NCI-H524 (cell line): ENCODE measurements at regions not wholly inside any gene's neighbourhood (a gene's known extent, or its start where the extent isn't known, plus 50 kb on each side); places are given as distances from the start of the nearest gene placed in this dataset.
A peak's percentile ranks its signal among the peaks of the same experiment; 100 is the strongest.
"Not testable (repeated sequence)": the region's sequence is repeated elsewhere in the genome, so short reads cannot be mapped to it uniquely, and the experiment has no call there.

Experiments
- DNase-seq, 2 experiments: peaks; one replicate each; lab custom pipeline; 2025; lab: John Stamatoyannopoulos, UW

GRCh38 chr12:131616738-131617137 is 94.2 kb upstream of the SFSWAP start:
- no peak for DNase-seq

- DNase-seq, result no peak
Observed at GRCh38 chr12:131617179-131617578, 93.7 kb upstream of the SFSWAP start.

GRCh38 chr12:131617596-131618302 is 93.1 kb upstream of the SFSWAP start:
- no peak for DNase-seq

- DNase-seq, result no peak
Observed at GRCh38 chr12:131618303-131618658, 92.6 kb upstream of the SFSWAP start.

DNA sequence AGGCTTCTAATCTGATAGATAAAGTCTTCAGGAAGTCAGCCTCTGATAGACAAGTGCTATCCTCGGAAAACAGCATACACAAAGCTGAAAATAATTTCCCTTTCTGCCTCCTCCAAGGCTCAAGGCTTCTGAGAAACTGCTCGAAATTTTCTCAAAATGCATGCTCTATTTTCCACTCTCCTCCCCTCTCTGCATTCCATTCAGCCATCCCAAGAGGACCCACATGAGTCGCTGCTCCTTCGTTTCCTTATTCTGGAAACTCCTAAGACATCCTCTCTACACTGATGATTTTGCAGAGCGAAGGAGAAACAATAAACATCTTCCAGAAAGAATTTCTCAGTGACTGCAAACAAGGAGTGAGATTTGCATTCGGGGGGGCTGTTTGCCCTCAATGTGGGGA is 92.2 kb upstream of the SFSWAP start:
- DNase-seq, result no peak

GRCh38 chr12:131619106-131619642 is 91.7 kb upstream of the SFSWAP start:
- no peak for DNase-seq

- no peak for DNase-seq
Observed at GRCh38 chr12:131619736-131620506, 91.0 kb upstream of the SFSWAP start.

DNA sequence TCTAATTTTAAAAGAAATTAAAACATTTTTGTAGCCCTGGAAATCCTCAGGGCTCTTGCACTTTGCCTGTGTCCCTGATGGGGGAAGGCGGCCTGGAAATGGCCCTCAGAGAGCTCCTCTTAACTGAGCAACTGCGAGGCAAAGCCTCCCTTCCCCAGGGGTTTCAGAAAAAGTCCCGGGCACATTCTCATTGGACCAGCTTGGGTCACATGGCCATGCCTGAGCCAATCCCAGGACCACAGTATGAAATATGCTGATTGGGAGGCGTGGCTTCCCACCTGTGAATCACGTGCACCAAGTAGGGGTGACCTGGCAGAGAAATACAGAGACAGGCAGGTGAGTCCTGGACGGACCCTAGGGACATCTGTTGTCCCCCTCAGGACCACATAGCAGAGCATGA is 90.4 kb upstream of the SFSWAP start:
- no peak for DNase-seq

DNA sequence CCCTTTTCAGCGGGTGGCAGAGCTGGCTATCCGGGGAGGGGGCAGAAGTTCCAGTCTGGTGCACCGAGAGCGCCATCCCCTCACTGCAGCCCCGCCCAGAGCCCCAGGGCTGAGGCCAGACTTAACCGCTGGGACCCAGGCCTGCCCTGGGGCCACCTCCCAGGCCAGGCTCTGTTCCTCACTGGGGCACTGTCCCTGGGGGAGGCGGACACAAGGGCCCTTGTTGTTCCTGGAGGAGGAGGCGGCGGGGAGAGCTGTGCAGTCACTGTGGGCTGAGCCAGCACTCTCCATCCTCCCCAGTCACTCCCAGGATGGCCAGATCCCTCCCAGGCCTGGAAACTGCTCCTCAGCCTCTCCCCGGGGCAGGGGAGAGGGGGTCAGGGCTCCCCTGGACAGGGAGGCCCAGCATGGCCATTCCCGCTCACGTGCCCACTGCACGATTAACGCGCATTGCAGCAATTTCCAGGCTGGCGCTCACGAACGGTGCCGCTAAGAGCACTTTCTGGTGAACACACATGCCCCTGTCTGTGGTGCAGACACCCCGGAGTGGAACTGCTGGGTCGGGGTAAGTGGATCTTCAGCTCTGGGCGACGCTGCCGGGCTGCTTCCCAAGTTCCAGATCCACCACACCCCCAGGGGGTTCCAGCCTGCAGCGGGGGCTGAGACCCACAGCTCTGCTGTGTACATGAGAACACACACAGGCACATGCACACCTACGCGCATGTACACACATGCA is 89.8 kb upstream of the SFSWAP start:
- DNase-seq, result no peak

GRCh38 chr12:131621701-131622421 is 89.0 kb upstream of the SFSWAP start:
- DNase-seq, result no peak

DNA sequence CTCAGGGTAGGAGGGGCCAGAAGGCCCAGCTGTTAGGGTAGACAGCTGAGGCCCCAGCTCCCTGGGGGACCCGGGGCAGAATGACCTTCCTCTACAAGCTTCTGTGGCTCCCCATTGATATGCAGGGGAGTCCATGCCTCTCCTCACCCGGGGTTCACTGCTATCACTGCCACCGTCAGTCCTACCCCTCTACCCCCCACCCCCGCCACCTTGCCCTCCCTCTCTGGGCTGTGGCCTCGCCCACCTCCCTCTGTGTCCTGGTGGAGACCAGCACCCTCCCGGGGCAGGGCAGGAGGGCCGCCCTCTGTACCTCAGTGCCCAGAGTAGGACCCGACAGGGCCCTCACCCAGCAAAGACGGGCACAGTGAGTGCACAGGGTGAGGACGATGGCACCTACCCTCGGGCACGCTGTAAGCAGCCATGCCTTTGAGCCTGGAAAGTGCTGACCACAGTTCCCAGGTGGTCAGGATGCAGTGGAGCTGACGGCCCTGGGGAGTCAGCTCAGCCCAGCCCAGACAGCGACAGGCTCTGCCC is 88.4 kb upstream of the SFSWAP start:
- DNase-seq, result no peak

GRCh38 chr12:131623404-131624368 is 87.2 kb upstream of the SFSWAP start:
- DNase-seq, result not testable (repeated sequence)

GRCh38 chr12:131624369-131624739 is 86.5 kb upstream of the SFSWAP start:
- peak in 1 of 2 experiments; percentile 58 for DNase-seq

- DNase-seq, result not testable (repeated sequence)
Observed at GRCh38 chr12:131624756-131625501, 86.0 kb upstream of the SFSWAP start.

DNA sequence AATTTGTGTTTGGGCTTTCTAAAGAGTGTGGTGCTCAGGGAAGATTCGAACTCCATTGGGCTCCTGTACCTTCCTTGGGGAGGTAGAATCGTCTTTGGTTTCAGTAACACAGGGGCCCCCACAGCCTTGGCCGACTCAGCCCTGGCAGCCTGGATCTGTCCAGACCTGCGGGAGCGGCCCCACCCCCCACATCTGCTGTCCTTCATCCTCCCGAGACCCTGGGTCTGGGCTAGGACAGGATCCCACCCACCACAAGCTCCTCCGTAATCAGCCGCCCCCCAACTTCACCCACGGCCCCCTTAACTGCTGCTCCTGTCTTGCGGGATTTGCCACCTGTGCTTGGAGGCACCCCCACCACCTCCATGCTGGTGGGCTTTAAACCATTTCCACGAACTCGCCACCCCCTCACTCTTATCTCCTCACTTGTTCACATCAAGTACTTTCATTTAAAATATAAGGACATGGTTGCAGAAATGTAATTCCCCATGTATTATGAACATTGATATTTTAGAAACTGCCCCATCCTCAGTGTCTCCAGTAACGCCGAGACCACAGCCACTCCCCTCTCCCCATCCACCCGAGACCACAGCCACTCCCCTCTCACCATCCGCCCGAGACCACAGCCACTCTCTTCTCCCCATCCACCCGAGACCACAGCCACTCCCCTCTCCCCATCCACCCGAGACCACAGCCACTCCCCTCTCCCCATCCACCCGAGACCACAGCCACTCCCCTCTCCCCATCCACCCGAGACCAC is 84.7 kb upstream of the SFSWAP start:
- not testable (repeated sequence) for DNase-seq

- DNase-seq, result not testable (repeated sequence)
Observed at GRCh38 chr12:131627151-131628022, 83.5 kb upstream of the SFSWAP start.

- DNase-seq, result no peak
Observed at GRCh38 chr12:131628023-131628740, 82.7 kb upstream of the SFSWAP start.
